Ureter (tissue), 1 donor: ENCODE measurements at regions not wholly inside any gene's neighbourhood (a gene's known extent, or its start where the extent isn't known, plus 50 kb on each side); places are given as distances from the start of the nearest gene placed in this dataset.
"Not testable (repeated sequence)": the region's sequence is repeated elsewhere in the genome, so short reads cannot be mapped to it uniquely, and the experiment has no call there.

ENCODE experiments used
- DNase-seq: peaks from one replicate; pipeline ENCODE4 v3.0.0-alpha.2; 2020; ENCODE audit warnings: low spot score
- donor health status: DM: yes; HTN: yes; CAD: no.

DNA sequence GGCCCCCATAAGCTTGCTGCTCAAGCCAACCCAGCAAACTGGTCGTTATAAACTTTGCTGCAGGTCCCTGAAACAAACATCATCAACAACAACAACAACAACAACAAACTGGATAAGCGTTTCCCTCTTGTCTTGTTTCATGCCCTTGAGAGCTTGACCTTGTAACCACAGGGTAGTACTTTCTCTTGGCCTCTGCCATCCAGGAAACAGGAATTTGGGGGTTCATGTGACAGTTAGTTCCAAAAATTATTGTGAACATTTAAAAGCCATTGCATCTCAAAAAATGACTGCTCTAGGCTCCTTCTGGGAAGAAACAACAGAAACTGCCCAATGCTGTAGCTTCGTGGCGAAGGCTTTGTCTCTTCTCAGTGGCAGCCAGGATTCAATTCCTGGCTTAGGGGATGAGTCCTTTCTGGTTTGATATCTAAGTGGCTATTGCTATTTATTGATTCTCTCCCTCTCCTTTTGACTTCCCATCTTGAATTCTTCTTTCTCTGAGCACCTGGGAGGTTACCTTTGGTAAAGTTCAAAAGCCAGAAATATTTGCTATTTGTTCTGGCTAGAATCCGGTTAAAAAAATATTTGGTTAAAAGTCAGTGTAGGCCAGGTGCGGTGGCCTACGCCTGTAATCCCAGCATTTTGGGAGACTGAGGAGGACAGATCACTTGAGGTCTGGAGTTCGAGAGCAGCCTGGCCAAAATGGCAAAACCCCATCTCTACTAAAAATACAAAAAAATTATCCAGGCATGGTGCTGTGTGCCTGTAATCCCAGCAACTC, 52.0 kb upstream of the CPM start:
- no peak for DNase-seq

DNA sequence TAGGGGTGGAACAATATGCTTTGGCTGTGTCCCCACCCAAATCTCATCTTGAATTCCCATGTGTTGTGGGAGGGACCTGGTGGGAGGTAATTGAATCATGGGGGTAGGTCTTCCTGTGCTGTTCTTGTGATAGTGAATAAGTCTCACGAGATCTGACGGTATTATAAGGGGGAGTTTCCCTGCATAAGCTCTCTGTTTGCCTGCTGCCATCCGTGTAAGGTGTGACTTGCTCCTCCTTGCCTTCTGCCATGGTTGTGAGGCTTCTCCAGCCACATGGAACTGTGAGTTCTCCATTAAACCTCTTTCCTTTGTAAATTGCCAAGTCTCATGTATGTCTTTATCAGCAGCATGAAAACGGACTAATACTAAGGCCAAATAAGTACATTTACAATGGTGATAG, 64.6 kb upstream of the CPM start:
- DNase-seq: not testable (repeated sequence)

DNA sequence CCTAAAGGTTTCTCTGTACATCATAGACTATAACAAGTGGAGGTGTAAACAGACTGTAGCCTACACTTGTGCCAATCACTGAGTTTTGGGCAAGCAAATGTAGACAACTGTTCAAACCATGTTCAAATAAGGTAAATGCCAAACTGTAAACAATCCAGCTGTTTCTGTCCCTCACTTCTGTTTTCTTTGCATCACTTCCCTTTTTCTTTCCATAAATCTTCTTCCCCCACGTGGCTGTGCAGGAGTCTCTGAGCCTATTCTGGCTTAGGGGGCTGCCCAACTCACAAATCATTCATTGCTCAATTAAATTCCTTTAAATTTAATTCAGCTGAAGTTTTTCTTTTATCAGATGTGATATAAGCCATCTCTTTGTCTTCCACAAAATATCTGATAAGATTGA, 65.1 kb upstream of the CPM start:
- DNase-seq: no peak

DNA sequence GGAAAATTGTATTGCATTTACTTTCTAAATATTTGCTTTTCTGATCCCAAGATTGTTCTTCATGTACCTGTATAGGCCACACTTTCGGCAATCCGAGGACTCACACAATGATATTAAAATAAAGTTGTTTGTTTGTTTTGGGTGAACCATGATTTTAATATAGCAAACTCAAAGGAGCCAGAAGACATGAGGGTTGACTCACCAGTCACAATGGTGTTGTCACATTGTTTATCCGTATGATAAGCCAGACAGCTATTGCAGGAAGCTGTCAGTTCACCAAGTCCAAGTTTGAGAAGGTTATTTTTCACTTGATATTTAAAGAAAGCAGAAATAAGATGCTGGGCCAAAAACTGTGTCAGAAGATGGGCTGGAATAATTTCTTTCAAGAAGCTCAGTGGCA, 67.1 kb upstream of the CPM start:
- DNase-seq: no peak

DNA sequence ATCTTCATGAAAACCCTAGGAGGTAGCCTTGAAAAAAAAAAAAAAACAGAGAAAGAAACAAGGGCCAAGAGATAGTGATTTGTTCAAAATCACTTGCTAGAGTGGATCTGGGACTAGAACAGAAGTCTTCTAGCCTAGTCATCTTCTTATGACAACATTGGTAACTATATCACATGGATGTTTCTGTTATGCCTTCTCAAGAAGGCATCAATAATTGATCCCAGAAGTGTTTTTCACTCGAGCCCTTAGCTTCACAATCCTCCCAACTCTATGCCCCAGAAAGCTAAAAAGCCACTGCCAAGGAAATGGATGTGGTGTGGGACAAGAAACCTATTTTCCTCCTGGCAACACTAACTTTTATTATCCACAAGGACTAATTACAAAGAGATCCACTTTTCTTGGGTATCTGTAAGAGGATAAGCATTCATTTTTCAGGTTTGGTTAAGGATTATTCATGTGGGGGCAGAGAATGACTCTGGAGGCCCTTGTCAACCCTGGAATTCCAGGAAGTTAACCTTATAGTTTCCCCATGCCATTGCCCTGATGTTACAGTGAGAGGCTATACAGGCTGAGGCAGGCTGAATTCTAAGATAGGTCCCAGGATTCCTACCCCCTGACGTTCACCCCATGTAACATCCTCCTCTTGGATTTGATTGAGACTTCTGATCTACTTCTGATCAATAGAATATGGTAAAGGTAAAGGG, 67.7 kb upstream of the CPM start:
- DNase-seq: no peak

DNA sequence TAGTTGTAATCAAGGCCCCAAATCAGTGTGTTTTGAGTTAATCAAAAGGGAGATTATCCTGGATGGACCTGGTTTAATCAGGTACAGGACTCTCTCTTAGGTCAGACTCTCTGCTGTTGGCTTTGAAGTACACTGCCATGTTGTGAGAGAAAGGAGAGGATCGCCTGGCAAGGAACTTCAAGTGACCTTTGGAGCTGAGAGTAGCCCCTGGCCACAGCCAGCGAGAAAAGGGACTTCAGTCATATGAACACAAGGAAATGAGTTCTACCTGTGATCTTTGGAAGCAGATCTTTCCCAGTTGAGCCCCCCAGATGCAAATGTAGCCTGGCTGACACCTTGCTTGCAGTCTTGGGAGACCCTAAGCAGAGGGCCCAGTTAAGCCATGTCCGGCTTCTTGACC, 68.3 kb upstream of the CPM start:
- no peak for DNase-seq

DNA sequence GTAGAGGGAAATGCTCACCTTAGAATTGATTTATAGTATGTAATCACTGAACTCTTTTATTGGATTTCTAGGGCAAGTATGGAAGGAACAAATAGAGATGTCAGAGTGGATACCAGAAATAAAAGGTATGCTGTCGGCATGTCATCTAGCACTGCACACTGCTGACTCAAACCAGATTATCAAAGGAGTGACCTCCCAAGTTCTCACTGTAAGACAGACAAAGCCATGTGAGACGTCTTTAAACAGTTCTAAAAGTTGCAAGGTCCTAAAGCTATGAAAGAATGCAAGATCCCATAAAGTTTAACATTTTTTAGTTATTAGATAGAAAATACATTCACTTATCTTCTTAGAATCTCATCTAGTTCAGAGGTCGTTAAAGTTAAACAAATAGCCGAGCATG, 70.0 kb upstream of the CPM start:
- no peak for DNase-seq

DNA sequence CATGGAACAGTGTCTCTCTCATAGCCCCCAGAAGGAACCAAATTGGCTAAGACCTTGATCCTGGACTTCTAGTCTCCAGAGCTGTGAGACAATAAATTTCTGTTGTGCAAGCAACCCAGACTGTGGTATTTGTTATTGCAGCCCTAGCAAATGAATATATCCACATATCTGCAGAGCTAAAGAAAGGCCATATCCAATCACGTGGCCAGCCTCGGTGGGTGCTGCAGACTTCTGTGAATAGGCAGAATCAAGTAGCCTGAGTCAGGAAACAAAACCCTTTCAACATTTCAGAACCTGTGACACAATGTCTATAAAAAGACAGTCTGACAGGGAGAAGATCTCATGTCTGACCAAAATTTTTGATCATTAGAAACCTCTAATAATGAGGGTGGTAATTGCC, 71.0 kb upstream of the CPM start:
- no peak for DNase-seq

DNA sequence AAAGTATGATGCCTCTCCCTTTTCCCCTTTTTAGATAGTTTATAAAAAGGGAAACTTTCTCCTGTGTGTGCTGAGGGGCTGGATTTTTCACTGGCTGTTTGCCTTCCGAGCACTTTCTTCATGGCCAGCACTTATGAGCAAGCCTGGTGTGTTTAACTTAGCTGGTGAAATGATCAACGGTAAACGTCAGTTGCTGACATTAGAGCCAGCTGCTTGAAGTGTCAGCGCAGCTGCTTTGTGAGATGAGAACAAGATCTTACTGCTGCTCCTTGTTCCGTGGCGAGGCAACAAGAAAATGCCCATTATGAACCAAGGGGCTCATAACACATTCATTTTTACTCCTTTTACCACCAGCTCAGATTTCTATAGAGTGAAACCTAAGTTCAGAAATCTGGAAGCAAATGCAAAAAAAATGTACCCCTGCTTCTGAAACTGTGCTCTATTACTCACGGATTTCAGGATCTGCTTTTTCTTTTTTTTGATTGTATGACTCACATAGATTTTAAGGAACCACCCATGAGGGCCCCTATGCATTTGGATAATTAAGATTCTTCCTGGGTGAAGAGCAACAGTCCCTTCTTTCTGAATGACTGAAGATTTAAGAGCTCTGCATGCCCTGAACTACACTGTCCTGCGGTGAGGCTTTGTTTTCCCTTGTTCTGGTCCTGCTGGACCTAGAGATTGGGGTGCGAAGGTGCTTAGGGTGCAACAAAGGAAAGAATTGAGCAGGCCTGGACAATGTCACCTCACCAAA, 74.3 kb upstream of the CPM start:
- DNase-seq: no peak

DNA sequence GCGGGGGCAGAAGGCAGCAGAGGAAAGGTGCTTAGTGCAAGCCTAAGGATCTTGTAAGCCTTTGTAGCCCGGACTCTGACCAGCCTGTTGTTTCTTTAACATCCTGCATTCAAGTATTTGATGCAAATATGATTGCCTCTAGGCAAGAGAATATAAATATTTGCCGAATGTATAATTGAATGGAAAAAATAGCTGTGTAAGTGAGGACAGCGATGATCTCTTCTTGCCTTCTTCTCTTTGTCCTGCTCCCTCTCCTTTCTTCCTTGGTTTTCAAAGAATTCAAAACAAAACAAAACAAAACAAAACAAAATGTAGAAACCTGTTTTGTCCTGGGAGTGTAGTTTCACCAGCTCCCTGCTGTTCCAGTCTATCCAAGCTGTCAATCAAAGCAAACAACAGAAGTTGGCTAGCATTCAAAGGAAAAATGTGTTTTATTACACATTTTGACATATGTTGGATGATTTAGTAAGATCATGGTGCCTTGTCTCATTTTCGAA, 74.9 kb upstream of the CPM start:
- DNase-seq: no peak

DNA sequence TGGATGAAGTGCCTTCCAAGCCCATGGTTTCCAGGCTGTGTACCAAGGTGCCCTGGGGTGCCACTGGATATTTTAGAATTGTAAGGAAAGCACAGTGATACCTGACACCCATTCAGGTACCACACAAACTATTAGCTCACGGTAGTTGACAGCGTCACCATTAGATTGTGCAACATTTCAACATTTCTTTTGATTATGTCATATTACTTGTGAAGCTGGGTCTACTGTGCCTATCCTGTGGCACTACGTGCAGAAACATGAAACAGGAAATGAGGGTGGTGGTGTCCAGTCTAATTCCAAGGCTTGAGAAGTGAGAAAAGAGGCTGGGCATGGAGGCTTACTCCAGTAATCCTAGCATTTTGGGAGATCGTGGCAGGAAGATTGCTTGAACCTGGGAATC, 75.5 kb upstream of the CPM start:
- no peak for DNase-seq

DNA sequence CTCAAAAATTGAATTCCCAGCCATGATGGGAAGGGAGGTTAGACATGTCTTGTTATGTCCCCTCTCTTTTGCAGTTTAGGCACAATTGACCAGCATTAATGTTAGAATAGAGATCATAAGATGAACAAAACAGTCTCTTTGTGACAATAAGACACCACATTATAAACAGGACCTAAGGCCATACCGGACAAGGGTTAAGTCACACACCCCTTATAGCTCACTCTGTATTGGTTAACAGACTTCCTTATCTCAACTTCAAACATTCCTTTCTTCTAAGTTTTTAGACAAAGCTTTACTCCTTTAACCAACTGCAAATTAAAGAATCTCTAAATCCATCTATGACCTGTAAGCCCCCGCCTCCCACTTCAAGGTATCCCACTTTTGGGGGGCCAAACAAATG, 81.1 kb upstream of the CPM start:
- no peak for DNase-seq

DNA sequence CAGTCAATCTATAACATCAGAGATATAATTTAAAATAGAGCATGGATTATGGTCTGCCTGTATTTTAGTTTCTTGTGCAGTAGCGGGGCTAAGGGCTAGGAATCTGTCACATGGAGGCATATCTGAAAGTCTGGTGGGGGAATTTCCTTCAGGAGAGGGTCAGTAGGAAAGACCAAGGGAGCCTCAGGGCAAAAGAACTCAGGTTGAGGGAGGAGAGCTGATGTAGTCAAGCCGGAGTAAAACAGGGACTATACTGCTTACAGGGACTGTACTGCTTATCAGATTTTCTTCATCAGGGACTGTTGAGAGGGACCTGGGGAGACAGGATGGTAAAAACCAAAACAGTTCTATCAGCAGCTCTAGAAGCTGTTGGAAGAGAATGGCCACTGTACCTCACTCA, 82.0 kb upstream of the CPM start:
- no peak for DNase-seq

DNA sequence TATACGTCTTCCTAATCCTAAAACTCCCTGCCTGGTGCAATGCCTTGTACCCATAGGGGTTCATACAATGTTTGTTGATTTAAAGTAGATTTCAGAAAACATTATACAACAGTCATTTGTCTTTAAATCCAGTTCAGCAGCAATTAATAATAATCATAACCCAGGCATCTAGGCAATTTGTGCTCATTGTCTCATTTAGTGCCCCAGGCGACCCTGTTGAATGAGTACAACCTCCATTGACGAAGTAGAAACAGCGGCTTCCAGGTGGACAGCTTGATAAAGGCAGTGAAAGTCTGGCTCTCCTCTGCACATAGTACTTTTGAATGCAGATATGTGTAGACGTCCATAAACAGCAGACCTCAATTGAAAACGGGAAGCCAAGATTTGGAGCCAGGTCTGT, 82.9 kb upstream of the CPM start:
- DNase-seq: no peak

DNA sequence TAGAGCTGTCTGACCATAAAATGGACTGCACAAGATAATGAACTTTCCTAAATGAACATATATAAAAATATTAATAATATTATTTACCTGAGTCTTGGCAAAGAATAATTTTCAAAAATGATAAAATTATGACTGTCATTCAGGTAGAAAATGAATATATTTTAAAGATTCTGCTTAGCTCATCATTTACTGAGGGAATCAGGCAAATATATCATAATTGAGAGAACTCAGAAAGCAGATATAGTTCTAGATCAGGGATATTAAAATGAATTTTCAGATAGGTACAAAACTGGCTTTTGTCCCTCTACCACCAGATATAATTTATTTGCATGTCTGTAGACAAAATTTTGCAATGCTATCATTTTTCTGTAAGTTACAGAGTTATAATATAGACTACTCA, 86.1 kb upstream of the CPM start:
- DNase-seq: no peak

DNA sequence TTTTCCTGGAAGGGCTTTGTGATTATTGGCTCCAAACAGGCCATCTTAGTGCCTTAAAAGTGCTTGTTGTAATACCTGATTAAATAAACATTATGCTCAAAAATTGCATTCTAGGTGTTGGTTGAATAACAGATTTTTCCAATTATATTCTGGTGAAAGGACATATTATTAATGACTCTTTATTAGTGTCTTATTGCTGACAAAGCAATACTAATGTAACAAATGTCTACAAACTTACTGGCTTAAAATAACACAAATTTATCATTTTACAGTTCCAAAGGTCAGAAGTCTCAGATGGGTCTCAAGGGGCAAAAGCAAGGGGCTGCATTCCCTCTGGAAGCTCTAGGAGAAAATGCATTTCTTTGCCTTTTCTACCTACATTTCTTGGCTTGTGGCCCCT, 86.9 kb upstream of the CPM start:
- DNase-seq: no peak

DNA sequence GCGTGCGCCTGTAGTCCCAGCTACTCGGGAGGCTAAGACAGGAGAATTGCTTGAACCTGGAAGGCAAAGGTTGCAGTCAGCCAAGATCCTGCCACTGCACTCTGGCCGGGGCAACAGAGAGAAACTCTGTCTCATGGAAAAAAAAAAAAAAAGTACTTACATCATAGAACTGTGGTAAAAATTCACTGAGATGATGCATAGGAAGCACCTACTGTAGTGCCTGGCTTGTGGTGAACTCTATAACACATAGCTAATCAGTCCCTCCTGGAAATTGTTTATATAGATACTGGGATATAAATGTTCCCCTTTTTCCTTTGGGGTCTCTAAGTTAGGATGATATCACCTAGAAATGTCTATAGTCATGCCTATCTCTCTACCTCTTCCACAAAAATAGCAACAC, 89.7 kb upstream of the CPM start:
- DNase-seq: no peak

DNA sequence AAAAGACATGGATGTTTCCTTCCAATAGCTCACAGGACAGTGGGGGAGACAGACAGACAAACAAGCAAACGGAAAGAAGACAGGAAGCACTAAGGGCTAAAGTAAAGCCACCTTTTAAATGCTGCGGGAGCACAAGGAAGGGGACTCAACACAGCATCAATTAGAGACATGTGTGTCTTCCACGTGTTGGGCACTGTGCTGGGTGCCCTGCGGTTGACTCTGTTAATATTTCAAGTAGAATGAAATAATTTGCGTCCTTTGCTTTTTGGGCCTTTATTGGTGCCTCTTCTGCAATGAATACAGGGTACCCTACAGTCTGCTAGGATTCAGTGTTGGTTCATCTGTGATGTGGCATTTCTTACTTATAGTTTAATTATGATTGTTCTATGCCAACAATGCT, 90.9 kb upstream of the CPM start:
- DNase-seq: no peak

DNA sequence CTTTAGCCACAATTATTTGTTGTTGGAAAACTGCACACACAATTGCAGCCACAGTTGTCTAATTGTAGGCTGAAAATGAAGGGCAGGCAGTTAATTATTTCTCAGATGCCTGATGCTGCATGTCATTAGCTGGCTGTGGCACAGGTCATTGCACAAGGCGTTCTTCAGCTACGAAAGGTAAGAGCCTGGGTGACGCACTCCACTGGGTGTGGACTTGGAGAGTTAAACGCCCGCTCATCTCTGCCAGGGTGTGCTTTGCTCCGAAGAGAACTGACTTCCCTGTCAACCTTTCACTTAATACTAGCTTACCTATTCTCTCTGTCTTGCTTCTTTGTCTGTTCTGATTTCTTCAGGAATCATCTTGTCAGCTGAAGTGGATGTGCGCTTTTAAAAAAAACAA, 91.4 kb upstream of the CPM start:
- peak; percentile 53 for DNase-seq

DNA sequence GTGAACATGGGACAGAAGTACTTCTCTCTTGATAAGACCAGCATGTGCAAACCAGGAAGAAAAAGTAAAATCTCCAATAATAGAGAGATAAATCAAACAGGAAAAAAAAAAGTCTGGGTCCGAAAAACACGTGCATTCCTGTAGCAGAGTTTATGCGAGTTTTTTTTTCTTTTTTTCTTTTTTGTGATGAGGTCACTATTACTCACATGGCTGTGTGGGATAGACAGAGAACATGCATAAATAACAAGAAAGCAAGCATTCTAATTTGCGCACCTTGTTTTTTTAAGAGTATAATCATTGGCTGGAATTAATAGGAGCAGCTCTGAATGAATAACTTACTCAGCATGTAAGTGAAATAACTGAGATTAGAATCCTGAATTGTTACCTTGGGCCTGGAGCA, 91.9 kb upstream of the CPM start:
- DNase-seq: no peak

DNA sequence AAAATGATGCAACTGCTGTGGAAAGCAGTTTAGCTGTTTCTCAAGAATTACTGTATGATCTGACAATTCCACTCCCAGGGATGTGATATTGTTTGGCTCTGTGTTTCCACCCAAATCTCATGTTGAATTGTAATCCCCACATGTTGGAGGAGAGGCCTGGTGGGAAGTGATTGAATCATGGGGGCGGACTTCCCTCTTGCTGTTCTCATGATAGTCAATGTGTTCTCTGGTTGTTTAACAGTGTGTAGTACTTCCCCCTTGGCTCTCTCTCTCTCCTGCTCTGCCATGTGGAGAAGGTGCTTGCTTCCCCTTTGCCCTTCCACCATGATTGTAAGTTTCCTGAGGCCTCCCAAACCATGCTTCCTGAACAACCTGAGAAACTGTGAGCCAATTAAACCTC, 93.4 kb upstream of the CPM start:
- DNase-seq: no peak

DNA sequence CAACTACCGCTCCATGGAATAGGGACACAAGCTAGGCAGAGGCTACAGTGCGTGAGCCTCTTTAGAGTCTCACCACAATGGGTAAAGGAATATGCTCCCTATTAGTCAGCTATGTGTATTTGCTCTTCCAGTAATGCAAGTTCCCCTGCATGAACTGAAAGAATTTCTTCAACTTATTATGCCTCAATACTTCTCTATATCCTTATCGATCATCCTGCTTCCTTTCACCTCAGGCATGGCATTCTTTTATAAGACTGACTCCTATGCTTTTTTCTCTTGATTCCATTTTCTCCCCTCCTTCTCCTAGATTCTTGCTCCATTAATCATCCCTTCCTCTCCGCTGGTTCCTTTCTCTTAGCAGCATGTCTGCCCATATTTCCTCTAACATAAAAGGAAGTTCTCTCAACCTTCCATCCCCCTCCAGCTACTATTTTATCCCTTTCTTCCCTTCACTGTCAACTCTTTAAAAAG, 94.5 kb upstream of the CPM start:
- DNase-seq: no peak
